BLaER1 treated with 17β-estradiol and CSF1 and Interleukin-3, amounts not matched to agents 10 nM and 100 nM (cell line): ENCODE measurements at regions not wholly inside any gene's neighbourhood (a gene's known extent, or its start where the extent isn't known, plus 50 kb on each side); places are given as distances from the start of the nearest gene placed in this dataset.
A peak's percentile ranks its signal among the peaks of the same experiment; 100 is the strongest.
"Not testable (repeated sequence)": the region's sequence is repeated elsewhere in the genome, so short reads cannot be mapped to it uniquely, and the experiment has no call there.

Source experiments
- H3K27ac ChIP-seq, 11 experiments: shearing (Covaris generic); formaldehyde crosslinking; 2 replicates each; pipeline ENCODE4 v1.8.1; 2022
- H3K27me3 ChIP-seq, 11 experiments: shearing (Covaris generic); formaldehyde crosslinking; 2 replicates each; pipeline ENCODE4 v1.8.1; 2022
- H3K36me3 ChIP-seq, 11 experiments: shearing (Covaris generic); formaldehyde crosslinking; 2 replicates each; pipeline ENCODE4 v1.8.1; 2022
- H3K4me1 ChIP-seq, 10 experiments: shearing (Covaris generic); formaldehyde crosslinking; 2 replicates each; pipeline ENCODE4 v1.8.1; 2022
- H3K4me2 ChIP-seq, 11 experiments: shearing (Covaris generic); formaldehyde crosslinking; 2 replicates each; pipeline ENCODE4 v1.8.1; 2022
- H3K4me3 ChIP-seq, 10 experiments: shearing (Covaris generic); formaldehyde crosslinking; 2 replicates each; pipeline ENCODE4 v1.8.1; 2022
- H3K9ac ChIP-seq, 11 experiments: shearing (Covaris generic); formaldehyde crosslinking; 2 replicates each; pipeline ENCODE4 v1.8.1; 2022
- H3K9me3 ChIP-seq, 11 experiments: shearing (Covaris generic); formaldehyde crosslinking; replicated peaks in 1 of 11; 2 replicates each; pipeline ENCODE4 v1.8.1; 2022
- H4K20me1 ChIP-seq, 11 experiments: shearing (Covaris generic); formaldehyde crosslinking; 2 replicates each; pipeline ENCODE4 v1.8.1; 2022
- Cebpa-rat ChIP-seq, 11 experiments: shearing (Covaris generic); IDR thresholded peaks; 2 replicates each; pipeline ENCODE4 v1.8.1; 2022

GRCh38 chr6:3534599-3534998 is 77.7 kb upstream of the SLC22A23 start:
- H3K4me1 ChIP-seq = peaks cover 10 to 33% (median 23%) of the 10 kb centered on the region in 10 experiments; a peak in 18 of 20 replicates
- no peak for TF ChIP-seq Cebpa-rat (IDR thresholded peaks at IDR 0.05)
- no peaks in the 10 kb centered on the region for H3K27me3 ChIP-seq
- H3K36me3 ChIP-seq = no peaks in the 10 kb centered on the region
- H4K20me1 ChIP-seq = no peaks in the 10 kb centered on the region
- H3K9ac ChIP-seq = no peak overlapping the region
- no peak overlapping the region for H3K27ac ChIP-seq
- no peak overlapping the region for H3K4me3 ChIP-seq
- H3K4me2 ChIP-seq = no peak overlapping the region
- no peaks in the 10 kb centered on the region; a peak in 1 of 22 replicates for H3K9me3 ChIP-seq

GRCh38 chr6:3533981-3534380 is 77.1 kb upstream of the SLC22A23 start:
- Histone ChIP-seq H3K36me3 (no peaks in the 10 kb centered on the region), H3K9me3 (no peaks in the 10 kb centered on the region; a peak in 1 of 22 replicates), H3K4me3 (no peak overlapping the region), H4K20me1 (no peaks in the 10 kb centered on the region), H3K4me2 (no peak overlapping the region), H3K4me1 (peaks cover 6 to 27% (median 17%) of the 10 kb centered on the region in 10 experiments; a peak in 18 of 20 replicates), H3K27ac (no peak overlapping the region), H3K9ac (no peak overlapping the region), H3K27me3 (no peaks in the 10 kb centered on the region)
- no peak for TF ChIP-seq Cebpa-rat (IDR thresholded peaks at IDR 0.05)

GRCh38 chr6:3532296-3532916 is 75.6 kb upstream of the SLC22A23 start:
- Histone ChIP-seq H3K9me3 (no peaks in the 10 kb centered on the region; a peak in 1 of 22 replicates), H3K27me3 (no peaks in the 10 kb centered on the region), H4K20me1 (no peaks in the 10 kb centered on the region), H3K4me1 (peaks cover 0 to 20% (median 12%) of the 10 kb centered on the region in 10 experiments; a peak in 12 of 20 replicates), H3K27ac (no peak overlapping the region), H3K4me3 (no peak overlapping the region), H3K36me3 (no peaks in the 10 kb centered on the region), H3K4me2 (no peak overlapping the region), H3K9ac (no peak overlapping the region)
- no peak for TF ChIP-seq Cebpa-rat (IDR thresholded peaks at IDR 0.05)

- no peaks in the 10 kb centered on the region for H4K20me1 ChIP-seq
- no peaks in the 10 kb centered on the region for H3K27me3 ChIP-seq
Measured at GRCh38 chr6:3531481-3531880, 74.6 kb upstream of the SLC22A23 start.

GRCh38 chr6:3530515-3530914 is 73.7 kb upstream of the SLC22A23 start:
- TF ChIP-seq Cebpa-rat (IDR thresholded peaks at IDR 0.05) = no peak
- H3K9ac ChIP-seq = no peak overlapping the region
- H3K4me2 ChIP-seq = peak overlapping the region in 8 of 11 experiments; percentile 9 to 66 (median 44); a peak in 13 of 22 replicates
- H4K20me1 ChIP-seq = no peaks in the 10 kb centered on the region
- no peak overlapping the region for H3K27ac ChIP-seq
- H3K9me3 ChIP-seq = no peaks in the 10 kb centered on the region; a peak in 1 of 22 replicates
- H3K4me1 ChIP-seq = peaks cover 0 to 20% (median 12%) of the 10 kb centered on the region in 10 experiments; a peak in 12 of 20 replicates
- H3K27me3 ChIP-seq = no peaks in the 10 kb centered on the region
- no peaks in the 10 kb centered on the region for H3K36me3 ChIP-seq
- H3K4me3 ChIP-seq = no peak overlapping the region

More at GRCh38 chr6:3531481-3531880, 74.6 kb upstream of the SLC22A23 start:
- Histone ChIP-seq H3K36me3 (no peaks in the 10 kb centered on the region), H3K9me3 (no peaks in the 10 kb centered on the region; a peak in 1 of 22 replicates), H3K4me1 (peaks cover 0 to 20% (median 12%) of the 10 kb centered on the region in 10 experiments; a peak in 12 of 20 replicates), H3K9ac (no peak overlapping the region), H3K27ac (no peak overlapping the region), H3K4me2 (peak overlapping the region in 9 of 11 experiments; percentile 9 to 66 (median 39); a peak in 16 of 22 replicates), H3K4me3 (no peak overlapping the region)
- no peak for TF ChIP-seq Cebpa-rat (IDR thresholded peaks at IDR 0.05)

- H3K27me3 ChIP-seq = no peaks in the 10 kb centered on the region
- no peaks in the 10 kb centered on the region; a peak in 1 of 22 replicates for H3K9me3 ChIP-seq
- H3K4me3 ChIP-seq = no peak overlapping the region
- no peaks in the 10 kb centered on the region for H3K36me3 ChIP-seq
- H3K27ac ChIP-seq = no peak overlapping the region
- H4K20me1 ChIP-seq = no peaks in the 10 kb centered on the region
- no peak for TF ChIP-seq Cebpa-rat (IDR thresholded peaks at IDR 0.05)
- no peak overlapping the region for H3K9ac ChIP-seq
- peaks cover 0 to 20% (median 12%) of the 10 kb centered on the region in 10 experiments; a peak in 12 of 20 replicates for H3K4me1 ChIP-seq
- H3K4me2 ChIP-seq = no peak overlapping the region
Measured at GRCh38 chr6:3529721-3530120, 72.9 kb upstream of the SLC22A23 start.

- H3K4me1 ChIP-seq = peaks cover 0 to 22% (median 12%) of the 10 kb centered on the region in 10 experiments; a peak in 13 of 20 replicates
- H3K9ac ChIP-seq = no peak overlapping the region
- no peak overlapping the region for H3K4me2 ChIP-seq
- no peaks in the 10 kb centered on the region for H4K20me1 ChIP-seq
- no peak overlapping the region for H3K4me3 ChIP-seq
- H3K27me3 ChIP-seq = no peaks in the 10 kb centered on the region
- H3K36me3 ChIP-seq = no peaks in the 10 kb centered on the region
- no peaks in the 10 kb centered on the region; a peak in 1 of 22 replicates for H3K9me3 ChIP-seq
- no peak overlapping the region for H3K27ac ChIP-seq
- TF ChIP-seq Cebpa-rat (IDR thresholded peaks at IDR 0.05) = no peak
Measured at GRCh38 chr6:3529232-3529631, 72.4 kb upstream of the SLC22A23 start.

- H3K9me3 ChIP-seq, H3K27ac ChIP-seq, H3K4me3 ChIP-seq, H3K9ac ChIP-seq, H3K4me2 ChIP-seq, H3K27me3 ChIP-seq, H4K20me1 ChIP-seq, H3K36me3 ChIP-seq: not testable (repeated sequence)
- peaks cover 0 to 28% (median 19%) of the 10 kb centered on the region in 10 experiments; a peak in 13 of 20 replicates for H3K4me1 ChIP-seq
Measured at GRCh38 chr6:3528081-3528671, 71.3 kb upstream of the SLC22A23 start.

GRCh38 chr6:3527651-3527977 is 70.8 kb upstream of the SLC22A23 start:
- Histone ChIP-seq H3K9ac (no peak overlapping the region), H3K27ac (no peak overlapping the region), H4K20me1 (no peaks in the 10 kb centered on the region), H3K27me3 (no peaks in the 10 kb centered on the region), H3K4me2 (no peak overlapping the region), H3K4me1 (peaks cover 0 to 28% (median 19%) of the 10 kb centered on the region in 10 experiments; a peak in 13 of 20 replicates), H3K9me3 (no peaks in the 10 kb centered on the region; a peak in 1 of 22 replicates), H3K4me3 (no peak overlapping the region), H3K36me3 (no peaks in the 10 kb centered on the region)
- no peak for TF ChIP-seq Cebpa-rat (IDR thresholded peaks at IDR 0.05)
